ENCODE measurements at regions not wholly inside any gene's neighbourhood (a gene's known extent, or its start where the extent isn't known, plus 50 kb on each side); places are given as distances from the start of the nearest gene placed in this dataset.
"Not testable (repeated sequence)": the region's sequence is repeated elsewhere in the genome, so short reads cannot be mapped to it uniquely, and the experiment has no call there.

GRCh38 chr12:103011974-103012763 lies 54.7 kb downstream of the ASCL1 start:
- no peak for DNase-seq

GRCh38 chr12:103012884-103013283 lies 55.4 kb downstream of the ASCL1 start:
- no peak for DNase-seq

- no peak for DNase-seq
These were observed 56.3 kb downstream of the ASCL1 start for GRCh38 chr12:103013741-103014300.

GRCh38 chr12:103016381-103016780 lies 58.9 kb downstream of the ASCL1 start:
- DNase-seq: no peak

- DNase-seq: no peak
These were observed 63.4 kb downstream of the ASCL1 start for GRCh38 chr12:103020839-103021238.

- DNase-seq: no peak
These were observed 64.2 kb downstream of the ASCL1 start for GRCh38 chr12:103021538-103022218.

- DNase-seq: no peak
These were observed 67.2 kb downstream of the ASCL1 start for GRCh38 chr12:103024650-103025049.

- DNase-seq: not testable (repeated sequence)
These were observed 69.2 kb downstream of the ASCL1 start for GRCh38 chr12:103026643-103027042.

GRCh38 chr12:103028881-103029639 lies 71.6 kb downstream of the ASCL1 start:
- no peak for DNase-seq

- DNase-seq: no peak
These were observed 79.2 kb downstream of the ASCL1 start for GRCh38 chr12:103036581-103037214.

GRCh38 chr12:103043531-103044486 lies 86.3 kb downstream of the ASCL1 start:
- DNase-seq: peak; percentile 4

GRCh38 chr12:103046154-103046553 lies 88.7 kb downstream of the ASCL1 start:
- DNase-seq: no peak

- no peak for DNase-seq
These were observed 92.8 kb downstream of the ASCL1 start for GRCh38 chr12:103050273-103050672.

GRCh38 chr12:103053089-103053488 lies 95.6 kb downstream of the ASCL1 start:
- DNase-seq: no peak

- DNase-seq: no peak
These were observed 116.2 kb downstream of the ASCL1 start for GRCh38 chr12:103073630-103074029.

- DNase-seq: no peak
These were observed 118.4 kb downstream of the ASCL1 start for GRCh38 chr12:103075848-103076247.

GRCh38 chr12:103077108-103077773 lies 119.8 kb downstream of the ASCL1 start:
- no peak for DNase-seq

GRCh38 chr12:103085541-103085940 lies 128.1 kb downstream of the ASCL1 start:
- no peak for DNase-seq

GRCh38 chr12:103086471-103086870 lies 129.0 kb downstream of the ASCL1 start:
- DNase-seq: no peak

- DNase-seq: no peak
These were observed 136.1 kb downstream of the ASCL1 start for GRCh38 chr12:103093499-103094106.

GRCh38 chr12:103097496-103097895 lies 140.0 kb downstream of the ASCL1 start:
- no peak for DNase-seq
